Liver (tissue), 8 donors: ENCODE measurements at regions not wholly inside any gene's neighbourhood (a gene's known extent, or its start where the extent isn't known, plus 50 kb on each side); places are given as distances from the start of the nearest gene placed in this dataset.

Experiments
- DNase-seq: peaks from one replicate; pipeline ENCODE4 v3.0.0-alpha.2; 2017; ENCODE audit warnings: low spot score
- H3K27ac ChIP-seq, 2 donors: one replicate each; pipeline ENCODE4 v1.7.0; 2013; ENCODE audit warnings: inconsistent platforms in 2 of 2, low read length in 2 of 2, control low read depth in 1 of 2, low read depth in 1 of 2, mild to moderate bottlenecking in 1 of 2
- H3K27me3 ChIP-seq, 4 donors: one replicate each; pipeline versions ENCODE4 v1.6.1 to v1.7.0; 2013; ENCODE audit warnings: low read length in 3 of 4, inconsistent platforms in 1 of 4, mild to moderate bottlenecking in 1 of 4, moderate library complexity in 1 of 4; ENCODE audit not compliant: control insufficient read depth in 4 of 4, insufficient read depth in 4 of 4
- H3K36me3 ChIP-seq, 4 donors: one replicate each; pipeline versions ENCODE4 v1.6.1 to v1.7.0; 2013; ENCODE audit warnings: low read length in 3 of 4, mild to moderate bottlenecking in 3 of 4, low read depth in 1 of 4, moderate library complexity in 1 of 4; ENCODE audit not compliant: control insufficient read depth in 4 of 4, insufficient read depth in 3 of 4
- H3K4me1 ChIP-seq, 4 donors: one replicate each; pipeline versions ENCODE4 v1.6.1 to v1.7.0; 2013; ENCODE audit warnings: low read length in 3 of 4, mild to moderate bottlenecking in 3 of 4, moderate library complexity in 1 of 4; ENCODE audit not compliant: control insufficient read depth in 4 of 4, insufficient read depth in 4 of 4
- H3K4me3 ChIP-seq, 3 donors: one replicate each; pipeline versions ENCODE4 v1.6.1 to v1.7.0; 2013; ENCODE audit warnings: low read length in 3 of 3, control low read depth in 1 of 3, low read depth in 1 of 3, mild to moderate bottlenecking in 1 of 3
- H3K9ac ChIP-seq, 2 donors: one replicate each; pipeline ENCODE4 v1.7.0; 2013; ENCODE audit warnings: low read length in 2 of 2, mild to moderate bottlenecking in 2 of 2, moderate library complexity in 2 of 2, control low read depth in 1 of 2, low read depth in 1 of 2
- H3K9me3 ChIP-seq, 4 donors: one replicate each; pipeline versions ENCODE4 v1.6.1 to v1.7.0; 2013; ENCODE audit warnings: low read length in 3 of 4; ENCODE audit not compliant: control insufficient read depth in 4 of 4
- EGR1 ChIP-seq, 2 donors: IDR thresholded peaks; 2 replicates each; pipeline ENCODE4 v1.6.1; 2016 to 2018; ENCODE audit warnings: antibody characterized with exemption in 2 of 2, low read depth in 2 of 2
- FOXA1 ChIP-seq: IDR thresholded peaks from 2 replicates; pipeline ENCODE4 v1.6.1; 2016; ENCODE audit warnings: antibody characterized with exemption
- FOXA2 ChIP-seq: IDR thresholded peaks from 2 replicates; pipeline ENCODE4 v1.6.1; 2016; ENCODE audit warnings: antibody characterized with exemption
- GABPA ChIP-seq, 2 donors: IDR thresholded peaks in 1 of 2; conservative IDR thresholded peaks in 1 of 2; 2 replicates each; pipeline ENCODE4 v1.6.1; 2016; ENCODE audit warnings: antibody characterized with exemption in 2 of 2, mild to moderate bottlenecking in 1 of 2, moderate library complexity in 1 of 2
- HNF4A ChIP-seq, 2 donors: conservative IDR thresholded peaks; 2 replicates each; pipeline ENCODE4 v1.6.1; 2016; ENCODE audit warnings: antibody characterized with exemption in 2 of 2, mild to moderate bottlenecking in 2 of 2
- HNF4G ChIP-seq: IDR thresholded peaks from 2 replicates; pipeline ENCODE4 v1.6.1; 2016; ENCODE audit warnings: antibody characterized with exemption
- JUND ChIP-seq, 2 donors: IDR thresholded peaks; 2 replicates each; pipeline ENCODE4 v1.6.1; 2016; ENCODE audit warnings: antibody characterized with exemption in 2 of 2
- NR2F2 ChIP-seq: IDR thresholded peaks from 2 replicates; pipeline ENCODE4 v1.6.1; 2016; ENCODE audit warnings: antibody characterized with exemption
- RAD21 ChIP-seq, 2 donors: IDR thresholded peaks; 2 replicates each; pipeline ENCODE4 v1.6.1; 2016; ENCODE audit warnings: antibody characterized with exemption in 2 of 2, mild to moderate bottlenecking in 2 of 2
- RXRA ChIP-seq, 2 donors: IDR thresholded peaks; 2 replicates each; pipeline ENCODE4 v1.6.1; 2017 to 2018; ENCODE audit warnings: antibody characterized with exemption in 2 of 2, mild to moderate bottlenecking in 1 of 2
- SP1 ChIP-seq: IDR thresholded peaks from 2 replicates; pipeline ENCODE4 v1.6.1; 2018; ENCODE audit warnings: antibody characterized with exemption, mild to moderate bottlenecking
- TAF1 ChIP-seq: conservative IDR thresholded peaks from 2 replicates; pipeline ENCODE4 v1.6.1; 2016; ENCODE audit warnings: antibody characterized with exemption, mild to moderate bottlenecking
- YY1 ChIP-seq: IDR thresholded peaks from 2 replicates; pipeline ENCODE4 v1.6.1; 2016; ENCODE audit warnings: antibody characterized with exemption, mild to moderate bottlenecking
- WGBS: extraction: QIAGEN DNeasy Blood & Tissue Kit; methylation state at CpG from one replicate; pipeline ENCODE4 v1.1.7; 2013; 5-methylcytosine and 5-hydroxymethylcytosine counted together
- TF ChIP-seq, protein P1 (sequence below): IDR thresholded peaks from 2 replicates; pipeline ENCODE4 v1.6.1; 2016; ENCODE audit warnings: antibody characterized with exemption, mild to moderate bottlenecking
- TF ChIP-seq, protein P2 (sequence below): IDR thresholded peaks from 2 replicates; pipeline ENCODE4 v1.6.1; 2016; ENCODE audit warnings: antibody characterized with exemption
- TF ChIP-seq, protein P3 (sequence below): fragments of 150-350 bp; IDR thresholded peaks from 2 replicates; pipeline ENCODE4 v1.5.1; 2017; ENCODE audit warnings: improper control_type of control experiment, low read depth, low read length; ENCODE audit not compliant: missing input control
- TF ChIP-seq, protein P4 (sequence below): IDR thresholded peaks from 2 replicates; pipeline ENCODE4 v1.6.1; 2016; ENCODE audit warnings: antibody characterized with exemption
- TF ChIP-seq, protein P5 (sequence below): IDR thresholded peaks from 2 replicates; pipeline ENCODE4 v1.6.1; 2016; ENCODE audit warnings: antibody characterized with exemption
- donor health status: healthy.
- donor health status: healthy.
- donor health status: healthy.
- donor health status: healthy.
- donor health status: healthy.

DNA sequence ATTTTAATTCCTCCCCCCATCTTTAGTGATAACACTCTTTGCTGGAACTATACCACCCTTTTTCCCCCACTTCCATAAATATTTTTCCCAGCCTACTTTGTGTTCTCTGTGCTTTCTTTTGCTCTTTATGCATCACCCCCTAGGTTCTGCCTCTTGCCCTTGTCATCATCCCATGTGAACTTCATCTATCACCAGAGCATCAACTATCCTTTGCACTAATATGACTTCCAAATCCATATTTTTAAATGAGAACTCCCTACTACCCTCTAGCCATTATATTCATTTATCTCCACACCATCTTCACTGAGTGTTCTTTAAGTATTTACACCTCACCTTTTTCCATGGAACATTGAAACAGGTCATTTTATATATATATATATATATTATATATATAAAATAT lies 452.7 kb downstream of the FOXO1 start:
- Histone ChIP-seq H3K9me3 (no peaks in the 10 kb centered on the region), H3K27ac (no peak overlapping the region), H3K9ac (no peak overlapping the region), H3K36me3 (no peaks in the 10 kb centered on the region), H3K4me1 (no peaks in the 10 kb centered on the region), H3K27me3 (no peaks in the 10 kb centered on the region), H3K4me3 (no peak overlapping the region)
- TF ChIP-seq, protein P1, sequence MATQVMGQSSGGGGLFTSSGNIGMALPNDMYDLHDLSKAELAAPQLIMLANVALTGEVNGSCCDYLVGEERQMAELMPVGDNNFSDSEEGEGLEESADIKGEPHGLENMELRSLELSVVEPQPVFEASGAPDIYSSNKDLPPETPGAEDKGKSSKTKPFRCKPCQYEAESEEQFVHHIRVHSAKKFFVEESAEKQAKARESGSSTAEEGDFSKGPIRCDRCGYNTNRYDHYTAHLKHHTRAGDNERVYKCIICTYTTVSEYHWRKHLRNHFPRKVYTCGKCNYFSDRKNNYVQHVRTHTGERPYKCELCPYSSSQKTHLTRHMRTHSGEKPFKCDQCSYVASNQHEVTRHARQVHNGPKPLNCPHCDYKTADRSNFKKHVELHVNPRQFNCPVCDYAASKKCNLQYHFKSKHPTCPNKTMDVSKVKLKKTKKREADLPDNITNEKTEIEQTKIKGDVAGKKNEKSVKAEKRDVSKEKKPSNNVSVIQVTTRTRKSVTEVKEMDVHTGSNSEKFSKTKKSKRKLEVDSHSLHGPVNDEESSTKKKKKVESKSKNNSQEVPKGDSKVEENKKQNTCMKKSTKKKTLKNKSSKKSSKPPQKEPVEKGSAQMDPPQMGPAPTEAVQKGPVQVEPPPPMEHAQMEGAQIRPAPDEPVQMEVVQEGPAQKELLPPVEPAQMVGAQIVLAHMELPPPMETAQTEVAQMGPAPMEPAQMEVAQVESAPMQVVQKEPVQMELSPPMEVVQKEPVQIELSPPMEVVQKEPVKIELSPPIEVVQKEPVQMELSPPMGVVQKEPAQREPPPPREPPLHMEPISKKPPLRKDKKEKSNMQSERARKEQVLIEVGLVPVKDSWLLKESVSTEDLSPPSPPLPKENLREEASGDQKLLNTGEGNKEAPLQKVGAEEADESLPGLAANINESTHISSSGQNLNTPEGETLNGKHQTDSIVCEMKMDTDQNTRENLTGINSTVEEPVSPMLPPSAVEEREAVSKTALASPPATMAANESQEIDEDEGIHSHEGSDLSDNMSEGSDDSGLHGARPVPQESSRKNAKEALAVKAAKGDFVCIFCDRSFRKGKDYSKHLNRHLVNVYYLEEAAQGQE = no peak
- TF ChIP-seq TAF1 (no peak), YY1 (no peak), JUND (IDR thresholded peaks at IDR 0.05) (no peak), RAD21 (IDR thresholded peaks at IDR 0.05) (no peak), FOXA2 (no peak), RXRA (IDR thresholded peaks at IDR 0.05) (no peak), NR2F2 (no peak), HNF4G (no peak), EGR1 (IDR thresholded peaks at IDR 0.05; ENCODE audit: low read depth in 2 of 2) (no peak), HNF4A (conservative IDR thresholded peaks at IDR 0.05) (no peak), SP1 (no peak), FOXA1 (no peak), GABPA (IDR thresholded peaks at IDR 0.05 in 1 of 2, conservative IDR thresholded peaks at IDR 0.05 in 1 of 2) (no peak)
- TF ChIP-seq, protein P2, sequence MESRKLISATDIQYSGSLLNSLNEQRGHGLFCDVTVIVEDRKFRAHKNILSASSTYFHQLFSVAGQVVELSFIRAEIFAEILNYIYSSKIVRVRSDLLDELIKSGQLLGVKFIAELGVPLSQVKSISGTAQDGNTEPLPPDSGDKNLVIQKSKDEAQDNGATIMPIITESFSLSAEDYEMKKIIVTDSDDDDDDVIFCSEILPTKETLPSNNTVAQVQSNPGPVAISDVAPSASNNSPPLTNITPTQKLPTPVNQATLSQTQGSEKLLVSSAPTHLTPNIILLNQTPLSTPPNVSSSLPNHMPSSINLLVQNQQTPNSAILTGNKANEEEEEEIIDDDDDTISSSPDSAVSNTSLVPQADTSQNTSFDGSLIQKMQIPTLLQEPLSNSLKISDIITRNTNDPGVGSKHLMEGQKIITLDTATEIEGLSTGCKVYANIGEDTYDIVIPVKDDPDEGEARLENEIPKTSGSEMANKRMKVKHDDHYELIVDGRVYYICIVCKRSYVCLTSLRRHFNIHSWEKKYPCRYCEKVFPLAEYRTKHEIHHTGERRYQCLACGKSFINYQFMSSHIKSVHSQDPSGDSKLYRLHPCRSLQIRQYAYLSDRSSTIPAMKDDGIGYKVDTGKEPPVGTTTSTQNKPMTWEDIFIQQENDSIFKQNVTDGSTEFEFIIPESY = no peak
- TF ChIP-seq, protein P3, sequence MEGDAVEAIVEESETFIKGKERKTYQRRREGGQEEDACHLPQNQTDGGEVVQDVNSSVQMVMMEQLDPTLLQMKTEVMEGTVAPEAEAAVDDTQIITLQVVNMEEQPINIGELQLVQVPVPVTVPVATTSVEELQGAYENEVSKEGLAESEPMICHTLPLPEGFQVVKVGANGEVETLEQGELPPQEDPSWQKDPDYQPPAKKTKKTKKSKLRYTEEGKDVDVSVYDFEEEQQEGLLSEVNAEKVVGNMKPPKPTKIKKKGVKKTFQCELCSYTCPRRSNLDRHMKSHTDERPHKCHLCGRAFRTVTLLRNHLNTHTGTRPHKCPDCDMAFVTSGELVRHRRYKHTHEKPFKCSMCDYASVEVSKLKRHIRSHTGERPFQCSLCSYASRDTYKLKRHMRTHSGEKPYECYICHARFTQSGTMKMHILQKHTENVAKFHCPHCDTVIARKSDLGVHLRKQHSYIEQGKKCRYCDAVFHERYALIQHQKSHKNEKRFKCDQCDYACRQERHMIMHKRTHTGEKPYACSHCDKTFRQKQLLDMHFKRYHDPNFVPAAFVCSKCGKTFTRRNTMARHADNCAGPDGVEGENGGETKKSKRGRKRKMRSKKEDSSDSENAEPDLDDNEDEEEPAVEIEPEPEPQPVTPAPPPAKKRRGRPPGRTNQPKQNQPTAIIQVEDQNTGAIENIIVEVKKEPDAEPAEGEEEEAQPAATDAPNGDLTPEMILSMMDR = no peak
- TF ChIP-seq, protein P4, sequence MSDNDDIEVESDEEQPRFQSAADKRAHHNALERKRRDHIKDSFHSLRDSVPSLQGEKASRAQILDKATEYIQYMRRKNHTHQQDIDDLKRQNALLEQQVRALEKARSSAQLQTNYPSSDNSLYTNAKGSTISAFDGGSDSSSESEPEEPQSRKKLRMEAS = no peak
- TF ChIP-seq, protein P5, sequence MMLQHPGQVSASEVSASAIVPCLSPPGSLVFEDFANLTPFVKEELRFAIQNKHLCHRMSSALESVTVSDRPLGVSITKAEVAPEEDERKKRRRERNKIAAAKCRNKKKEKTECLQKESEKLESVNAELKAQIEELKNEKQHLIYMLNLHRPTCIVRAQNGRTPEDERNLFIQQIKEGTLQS = no peak
- DNase-seq = no peak

DNA sequence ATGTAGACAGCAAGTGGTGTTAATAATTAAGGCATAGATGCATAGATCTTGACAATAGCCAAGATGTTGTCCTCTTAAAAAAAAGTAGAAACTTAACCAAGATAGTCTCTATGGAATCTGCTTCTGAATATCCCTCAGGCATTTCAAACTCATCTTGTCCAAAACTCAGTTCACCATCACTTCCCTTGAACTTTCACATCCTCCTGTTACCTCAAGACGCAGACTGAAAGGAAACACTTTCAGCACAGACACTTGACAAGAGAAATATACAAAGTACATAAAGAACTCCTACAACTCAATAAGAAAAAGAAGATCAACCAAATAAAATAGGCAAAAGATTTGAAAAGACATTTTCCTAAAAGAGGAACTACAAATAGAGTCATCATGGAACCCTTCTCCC lies 451.1 kb downstream of the FOXO1 start:
- no peaks in the 10 kb centered on the region for H3K4me1 ChIP-seq
- no peak overlapping the region for H3K4me3 ChIP-seq
- no peaks in the 10 kb centered on the region for H3K27me3 ChIP-seq
- no peaks in the 10 kb centered on the region for H3K9me3 ChIP-seq
- no peak overlapping the region for H3K9ac ChIP-seq
- H3K27ac ChIP-seq = no peak overlapping the region
- DNase-seq = no peak
- H3K36me3 ChIP-seq = no peaks in the 10 kb centered on the region
- 92% methylated on average over 1 of the region's 1 CpG for WGBS
- TF ChIP-seq FOXA1 (no peak), JUND (IDR thresholded peaks at IDR 0.05) (no peak), GABPA (IDR thresholded peaks at IDR 0.05 in 1 of 2, conservative IDR thresholded peaks at IDR 0.05 in 1 of 2) (no peak), NR2F2 (no peak), EGR1 (IDR thresholded peaks at IDR 0.05; ENCODE audit: low read depth in 2 of 2) (no peak), FOXA2 (no peak)
- TF ChIP-seq, protein P3 = no peak
- TF ChIP-seq, protein P1 = no peak
- TF ChIP-seq, protein P4 = no peak
